Activated naive CD8-positive, alpha-beta T cell treated with anti-CD3 and anti-CD28 coated beads, Interleukin-2, amount 10 ng/mL, durations not matched to agents 7 days and 5 days (primary cell): ENCODE measurements at regions not wholly inside any gene's neighbourhood (a gene's known extent, or its start where the extent isn't known, plus 50 kb on each side); places are given as distances from the start of the nearest gene placed in this dataset.
"Not testable (repeated sequence)": the region's sequence is repeated elsewhere in the genome, so short reads cannot be mapped to it uniquely, and the experiment has no call there.

Source experiments
- ATAC-seq: fragments of 150-1000 bp; cut with Tn5 transposase; one replicate; pipeline ENCODE4 v1.10.0; 2021; ENCODE audit warnings: low read depth, moderate library complexity
- POLR2A ChIA-PET: fragments of 350-600 bp; sonication (Branson Sonifier 250); formaldehyde crosslinking; loops from one replicate; lab custom pipeline; 2021; ENCODE audit warnings: antibody characterized with exemption; lab: Charles Lee
- DNase-seq: peaks from one replicate; pipeline ENCODE4 v3.0.0; 2021
- H3K27ac Mint-ChIP-seq: one replicate; pipeline ENCODE4 v1.8.0; 2022; ENCODE audit warnings: mild to moderate bottlenecking, mixed read lengths
- H3K27me3 Mint-ChIP-seq: one replicate; pipeline ENCODE4 v1.8.0; 2022; ENCODE audit warnings: mild to moderate bottlenecking, moderate library complexity, mixed read lengths
- H3K36me3 Mint-ChIP-seq: one replicate; pipeline ENCODE4 v1.8.0; 2021; ENCODE audit warnings: mild to moderate bottlenecking, mixed read lengths
- H3K4me1 Mint-ChIP-seq: one replicate; pipeline ENCODE4 v1.8.0; 2021; ENCODE audit warnings: mixed read lengths
- H3K4me3 Mint-ChIP-seq: one replicate; pipeline ENCODE4 v1.8.0; 2022; ENCODE audit warnings: mild to moderate bottlenecking, moderate library complexity, mixed read lengths
- H3K9me3 Mint-ChIP-seq: one replicate; pipeline ENCODE4 v1.8.0; 2021; ENCODE audit warnings: mixed read lengths

- H3K27me3 Mint-ChIP-seq, H3K36me3 Mint-ChIP-seq, POLR2A ChIA-PET, H3K27ac Mint-ChIP-seq, H3K4me1 Mint-ChIP-seq, H3K9me3 Mint-ChIP-seq: not testable (repeated sequence)
- H3K4me3 Mint-ChIP-seq, result peak overlapping the region; percentile 55
- DNase-seq (peak; percentile 56), ATAC-seq (peak; percentile 79)
These were observed 454.6 kb upstream of the ZNG1F start for GRCh38 chr9:41643571-41644279.

- H3K27ac Mint-ChIP-seq, H3K36me3 Mint-ChIP-seq, H3K4me1 Mint-ChIP-seq, H3K4me3 Mint-ChIP-seq, POLR2A ChIA-PET, ATAC-seq, H3K27me3 Mint-ChIP-seq, DNase-seq, H3K9me3 Mint-ChIP-seq: not testable (repeated sequence)
These were observed 444.6 kb upstream of the ZNG1F start for GRCh38 chr9:41633726-41634125.

DNA sequence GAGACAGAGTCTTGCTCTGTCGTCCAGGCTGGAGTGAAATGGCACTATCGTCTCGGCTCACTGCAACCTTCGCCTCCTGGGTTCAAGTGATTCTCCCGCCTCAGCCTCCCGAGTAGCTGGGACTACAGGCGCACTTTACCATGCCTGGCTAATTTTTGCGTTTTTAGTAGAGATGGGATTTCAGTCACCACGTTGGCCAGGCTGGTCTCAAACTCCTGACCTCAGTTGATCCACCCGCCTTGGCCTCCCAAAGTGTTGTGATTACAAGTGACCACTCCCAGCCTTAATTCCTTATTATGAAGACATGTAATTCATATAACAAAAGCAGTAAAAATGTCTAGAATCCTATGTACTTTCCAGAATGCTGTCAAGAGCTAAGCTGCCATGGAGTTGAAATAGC lies 434.5 kb upstream of the ZNG1F start:
- H3K4me1 Mint-ChIP-seq, H3K9me3 Mint-ChIP-seq, ATAC-seq, H3K4me3 Mint-ChIP-seq, H3K27ac Mint-ChIP-seq, DNase-seq, H3K36me3 Mint-ChIP-seq, H3K27me3 Mint-ChIP-seq, POLR2A ChIA-PET: not testable (repeated sequence)

GRCh38 chr9:41619254-41619653 lies 430.1 kb upstream of the ZNG1F start:
- ATAC-seq, DNase-seq, H3K9me3 Mint-ChIP-seq, H3K4me3 Mint-ChIP-seq, H3K36me3 Mint-ChIP-seq, H3K27ac Mint-ChIP-seq, H3K4me1 Mint-ChIP-seq, POLR2A ChIA-PET, H3K27me3 Mint-ChIP-seq: not testable (repeated sequence)

- DNase-seq, H3K4me3 Mint-ChIP-seq, H3K4me1 Mint-ChIP-seq, POLR2A ChIA-PET, H3K27ac Mint-ChIP-seq, H3K9me3 Mint-ChIP-seq, H3K27me3 Mint-ChIP-seq, ATAC-seq, H3K36me3 Mint-ChIP-seq: not testable (repeated sequence)
These were observed 417.9 kb upstream of the ZNG1F start for GRCh38 chr9:41606961-41607547.

DNA sequence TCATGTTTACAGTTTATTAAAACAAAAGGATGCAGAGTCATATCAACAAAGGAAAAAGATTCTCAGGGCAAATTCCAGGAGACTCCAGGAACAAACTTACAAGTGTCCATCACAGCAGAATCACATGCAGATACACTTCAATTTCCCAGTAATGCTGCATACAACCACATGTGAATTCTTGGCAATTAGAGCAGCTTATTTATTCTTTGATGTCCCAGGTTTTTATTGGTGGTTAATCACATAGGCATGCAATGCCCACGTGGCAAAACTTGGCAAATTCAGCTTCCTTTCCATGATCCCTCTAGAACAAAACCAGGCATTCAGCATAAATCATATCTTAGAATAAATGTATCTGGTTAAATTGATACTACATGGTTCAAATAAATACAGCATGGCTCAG lies 376.5 kb upstream of the ZNG1F start:
- H3K4me1 Mint-ChIP-seq, H3K9me3 Mint-ChIP-seq: not testable (repeated sequence)

More for the DNA sequence above, 376.5 kb upstream of the ZNG1F start:
- H3K27ac Mint-ChIP-seq, DNase-seq, H3K27me3 Mint-ChIP-seq, POLR2A ChIA-PET, H3K4me3 Mint-ChIP-seq, ATAC-seq, H3K36me3 Mint-ChIP-seq: not testable (repeated sequence)
